Prostate gland (tissue), 2 donors: ENCODE measurements at regions not wholly inside any gene's neighbourhood (a gene's known extent, or its start where the extent isn't known, plus 50 kb on each side); places are given as distances from the start of the nearest gene placed in this dataset.

Source experiments
- POLR2A ChIP-seq: fragments of 450-650 bp; IDR thresholded peaks from one replicate; pipeline ENCODE4 v1.6.1; 2016; ENCODE audit warnings: antibody characterized with exemption, mild to moderate bottlenecking
- TF ChIP-seq, protein P1 (sequence below), 4 experiments: fragments of 200-600 bp in 2 of 4; fragments of 450-650 bp in 2 of 4; sonication (generic) in 2 of 4; IDR thresholded peaks; 1 replicate in 3 of 4; 2 replicates in 1 of 4; pipeline ENCODE4 v1.5.1; 2016 to 2019; ENCODE audit warnings: antibody characterized with exemption in 4 of 4, mild to moderate bottlenecking in 2 of 4, moderate library complexity in 2 of 4

- TF ChIP-seq, protein P1, sequence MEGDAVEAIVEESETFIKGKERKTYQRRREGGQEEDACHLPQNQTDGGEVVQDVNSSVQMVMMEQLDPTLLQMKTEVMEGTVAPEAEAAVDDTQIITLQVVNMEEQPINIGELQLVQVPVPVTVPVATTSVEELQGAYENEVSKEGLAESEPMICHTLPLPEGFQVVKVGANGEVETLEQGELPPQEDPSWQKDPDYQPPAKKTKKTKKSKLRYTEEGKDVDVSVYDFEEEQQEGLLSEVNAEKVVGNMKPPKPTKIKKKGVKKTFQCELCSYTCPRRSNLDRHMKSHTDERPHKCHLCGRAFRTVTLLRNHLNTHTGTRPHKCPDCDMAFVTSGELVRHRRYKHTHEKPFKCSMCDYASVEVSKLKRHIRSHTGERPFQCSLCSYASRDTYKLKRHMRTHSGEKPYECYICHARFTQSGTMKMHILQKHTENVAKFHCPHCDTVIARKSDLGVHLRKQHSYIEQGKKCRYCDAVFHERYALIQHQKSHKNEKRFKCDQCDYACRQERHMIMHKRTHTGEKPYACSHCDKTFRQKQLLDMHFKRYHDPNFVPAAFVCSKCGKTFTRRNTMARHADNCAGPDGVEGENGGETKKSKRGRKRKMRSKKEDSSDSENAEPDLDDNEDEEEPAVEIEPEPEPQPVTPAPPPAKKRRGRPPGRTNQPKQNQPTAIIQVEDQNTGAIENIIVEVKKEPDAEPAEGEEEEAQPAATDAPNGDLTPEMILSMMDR (IDR thresholded peaks at IDR 0.05) = no peak
- no peak for TF ChIP-seq POLR2A
These were observed 72.7 kb upstream of the MAD2L1 start for GRCh38 chr4:120139392-120139791.
